ENCODE measurements at regions not wholly inside any gene's neighbourhood (a gene's known extent, or its start where the extent isn't known, plus 50 kb on each side); places are given as distances from the start of the nearest gene placed in this dataset.

DNA sequence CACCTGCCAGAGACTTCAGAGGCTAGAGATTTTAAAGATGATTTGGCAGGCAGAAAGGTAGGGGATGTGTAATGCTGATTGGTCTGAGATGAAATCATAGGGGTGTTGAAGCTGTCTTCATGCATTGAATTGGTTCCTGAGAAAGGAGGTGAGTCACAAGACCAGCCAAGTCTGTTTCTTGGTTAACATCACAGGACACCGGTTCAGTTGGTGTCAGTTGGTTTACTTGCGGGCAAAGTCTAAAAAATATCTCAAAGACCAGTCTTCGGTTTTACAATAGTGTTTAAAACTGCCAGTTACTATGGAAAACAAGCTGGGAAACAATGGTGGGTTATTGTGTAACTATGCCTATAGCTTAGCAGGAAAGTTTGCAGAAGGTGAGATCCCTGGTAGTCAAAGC, 305.9 kb downstream of the BARHL2 start:
- no peak for ATAC-seq (replicated peaks in 6 of 8)
- Histone ChIP-seq H3K27ac (no peak overlapping the region), H3K4me1 (replicated peaks in 1 of 2) (no peaks in the 10 kb centered on the region), H3K4me3 (no peak overlapping the region)
- in situ Hi-C loops (cut with MboI; ENCODE audit: low pct_unique_long_range_greater_than_20kb in 2 of 9, low sequenced_read_pairs in 9 of 9, unreplicated experiment in 9 of 9), result no loop called here
- 17 to 100% (median 76%) methylated on average over 1 to 3 of the region's 3 CpGs; no CpG with 5 or more reads in 1 of the 10 experiments for WGBS, 10 experiments

DNA sequence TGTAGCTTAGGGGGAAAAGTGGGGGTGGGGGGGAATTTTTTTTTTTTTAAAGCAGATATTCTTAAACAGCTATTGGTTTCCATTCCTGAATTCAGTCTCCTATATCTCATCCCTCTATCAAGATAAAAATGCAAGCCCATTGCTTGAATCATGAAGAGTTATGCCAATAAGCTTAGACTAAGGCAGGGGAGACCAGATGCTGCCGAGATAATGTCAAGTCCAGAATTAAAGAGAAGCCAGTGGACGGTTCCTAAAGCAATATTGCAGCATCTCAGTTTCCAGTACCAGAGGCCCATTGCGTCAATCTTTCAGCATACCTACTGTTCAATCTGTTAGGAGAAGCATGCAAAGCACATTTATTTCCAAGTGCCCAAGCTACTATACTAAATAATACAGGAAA, 309.4 kb downstream of the BARHL2 start:
- ATAC-seq (replicated peaks in 6 of 8), result no peak
- no peak overlapping the region for H3K27ac ChIP-seq
- in situ Hi-C loops (cut with MboI; ENCODE audit: low pct_unique_long_range_greater_than_20kb in 2 of 9, low sequenced_read_pairs in 9 of 9, unreplicated experiment in 9 of 9), result no loop called here
- H3K4me3 ChIP-seq, result no peak overlapping the region
- 14 to 100% (median 88%) methylated on average over 1 to 3 of the region's 3 CpGs; no CpG with 5 or more reads in 1 of the 10 experiments for WGBS, 10 experiments
- peaks cover 3% of the 10 kb centered on the region in 2 donors for H3K4me1 ChIP-seq (replicated peaks in 1 of 2)

DNA sequence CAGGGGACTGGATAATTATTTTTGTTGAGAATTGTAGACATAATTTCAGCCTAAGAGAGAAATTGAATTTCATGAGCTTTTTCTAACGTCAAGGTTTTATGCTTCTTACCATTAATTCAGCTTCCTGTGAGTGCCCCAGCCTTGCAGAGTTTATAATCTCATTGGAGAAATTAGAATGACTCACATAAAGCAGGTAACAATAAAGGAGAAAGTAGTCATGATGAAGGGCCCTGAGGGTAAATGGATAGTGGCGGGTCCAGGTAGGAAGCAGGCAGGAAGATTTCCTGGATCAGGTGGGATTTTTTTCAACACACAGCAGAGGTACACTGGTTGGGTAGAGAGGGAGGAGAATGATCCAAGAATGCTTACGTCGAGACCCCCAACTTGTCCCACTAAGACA, 311.4 kb downstream of the BARHL2 start:
- no peak overlapping the region for H3K4me3 ChIP-seq
- H3K4me1 ChIP-seq (replicated peaks in 1 of 2), result peaks cover 3 to 5% of the 10 kb centered on the region in 2 donors
- H3K27ac ChIP-seq, result no peak overlapping the region
- in situ Hi-C loops (cut with MboI; ENCODE audit: low pct_unique_long_range_greater_than_20kb in 2 of 9, low sequenced_read_pairs in 9 of 9, unreplicated experiment in 9 of 9), result no loop called here
- ATAC-seq (replicated peaks in 6 of 8), result no peak
- WGBS, 10 experiments, result 22 to 100% (median 87%) methylated on average over 1 to 4 of the region's 4 CpGs

DNA sequence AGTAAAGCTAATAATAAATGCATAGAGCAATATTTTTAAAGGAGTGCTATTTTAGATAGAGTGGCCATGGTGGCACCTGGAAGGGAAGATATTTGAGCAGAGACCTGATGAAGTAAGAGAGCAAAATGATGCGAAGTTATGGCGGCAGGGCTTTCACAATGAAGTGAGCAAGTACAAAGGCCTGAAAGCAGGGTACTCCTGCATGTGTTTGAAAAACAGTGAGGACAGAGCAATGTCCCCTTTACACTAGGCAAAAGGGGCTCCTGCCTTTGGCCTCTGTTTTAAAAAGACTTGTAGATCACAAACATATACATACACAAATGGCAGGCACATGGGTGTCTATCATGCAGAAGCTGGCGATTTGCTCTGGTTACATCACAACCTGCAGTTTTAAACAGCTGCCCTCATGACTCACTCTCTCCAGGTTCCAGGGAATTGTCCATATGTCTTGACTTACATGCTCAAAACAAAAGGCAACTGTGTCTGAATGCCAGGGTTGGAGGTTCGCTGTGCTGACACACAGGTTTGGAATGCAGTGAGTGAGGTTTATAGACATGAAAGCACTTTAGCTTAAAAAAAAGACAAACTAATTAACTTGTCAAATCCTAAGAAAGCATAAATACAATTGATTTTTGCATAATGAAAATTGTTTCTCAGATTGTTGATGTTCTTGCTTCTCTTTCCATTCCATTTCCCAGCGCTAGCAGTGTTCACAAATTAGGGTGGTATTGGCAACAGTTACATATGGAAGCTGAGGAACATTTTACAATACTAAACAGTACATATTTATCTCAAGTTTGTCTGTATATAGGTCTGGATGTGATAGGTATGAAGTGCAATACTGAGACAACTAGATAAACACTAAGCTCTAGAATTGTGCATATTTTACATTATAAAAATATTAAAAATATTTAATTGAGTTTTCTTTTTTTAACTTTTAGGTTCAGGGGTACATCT, 313.9 kb downstream of the BARHL2 start:
- Histone ChIP-seq H3K27ac (peak overlapping the region; percentile 23 to 28), H3K4me3 (no peak overlapping the region), H3K4me1 (replicated peaks in 1 of 2) (peaks cover 3 to 5% of the 10 kb centered on the region in 2 donors)
- in situ Hi-C loops (cut with MboI; ENCODE audit: low pct_unique_long_range_greater_than_20kb in 2 of 9, low sequenced_read_pairs in 9 of 9, unreplicated experiment in 9 of 9), result no loop called here
- ATAC-seq (replicated peaks in 6 of 8), result peak; percentile 97 to 99 (median 98)
- 7 to 90% (median 42%) methylated on average over 1 to 5 of the region's 5 CpGs for WGBS, 10 experiments

DNA sequence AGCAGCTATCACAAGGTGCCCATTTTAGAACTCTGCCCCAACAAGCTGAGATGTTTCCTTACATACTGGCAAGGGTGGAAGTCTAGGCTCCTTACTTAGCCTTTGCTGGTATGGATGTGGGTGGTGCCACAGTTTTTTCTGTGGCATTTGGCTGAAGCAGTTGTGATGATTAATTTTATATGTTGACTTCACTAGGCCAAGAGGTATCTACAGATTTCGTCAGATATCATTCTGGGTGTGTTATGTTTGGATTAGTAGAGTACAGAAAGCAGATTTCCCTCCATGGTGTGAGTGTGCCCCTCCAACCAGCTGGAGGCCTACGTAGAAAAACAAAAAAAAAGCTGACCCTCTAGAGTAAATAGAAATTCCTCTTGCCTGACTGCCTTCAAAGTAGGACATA, 317.0 kb downstream of the BARHL2 start:
- WGBS, 10 experiments, result 20 to 92% (median 79%) methylated on average over 1 to 2 of the region's 2 CpGs; no CpG with 5 or more reads in 3 of the 10 experiments
- H3K27ac ChIP-seq, result no peak overlapping the region
- H3K4me1 ChIP-seq (replicated peaks in 1 of 2), result peaks cover 3 to 5% of the 10 kb centered on the region in 2 donors
- in situ Hi-C loops (cut with MboI; ENCODE audit: low pct_unique_long_range_greater_than_20kb in 2 of 9, low sequenced_read_pairs in 9 of 9, unreplicated experiment in 9 of 9), result no loop called here
- no peak overlapping the region for H3K4me3 ChIP-seq
- ATAC-seq (replicated peaks in 6 of 8), result no peak

DNA sequence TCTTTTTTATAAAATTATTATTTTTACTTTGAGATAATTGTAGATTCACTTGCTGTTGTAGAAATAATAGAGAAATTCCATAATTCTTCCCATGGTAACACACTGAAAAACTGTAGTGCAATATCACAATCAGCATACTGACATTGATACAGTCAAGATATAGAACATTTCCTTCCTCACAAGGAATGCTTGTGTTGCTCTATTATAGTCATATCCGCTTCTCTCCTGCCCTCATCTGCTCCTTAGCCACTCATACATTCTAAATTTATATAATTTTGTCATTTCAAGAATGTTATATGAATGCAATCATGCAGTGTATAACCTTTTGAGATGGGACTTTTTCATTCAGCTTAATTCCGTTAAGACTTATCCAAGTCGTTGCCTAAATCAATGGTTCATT, 320.2 kb downstream of the BARHL2 start:
- WGBS, 10 experiments, result 10 to 96% (median 84%) methylated on average over 2 to 3 of the region's 3 CpGs
- Histone ChIP-seq H3K4me3 (no peak overlapping the region), H3K4me1 (replicated peaks in 1 of 2) (no peaks in the 10 kb centered on the region), H3K27ac (no peak overlapping the region)
- no peak for ATAC-seq (replicated peaks in 6 of 8)
- in situ Hi-C loops (cut with MboI; ENCODE audit: low pct_unique_long_range_greater_than_20kb in 2 of 9, low sequenced_read_pairs in 9 of 9, unreplicated experiment in 9 of 9), result no loop called here

DNA sequence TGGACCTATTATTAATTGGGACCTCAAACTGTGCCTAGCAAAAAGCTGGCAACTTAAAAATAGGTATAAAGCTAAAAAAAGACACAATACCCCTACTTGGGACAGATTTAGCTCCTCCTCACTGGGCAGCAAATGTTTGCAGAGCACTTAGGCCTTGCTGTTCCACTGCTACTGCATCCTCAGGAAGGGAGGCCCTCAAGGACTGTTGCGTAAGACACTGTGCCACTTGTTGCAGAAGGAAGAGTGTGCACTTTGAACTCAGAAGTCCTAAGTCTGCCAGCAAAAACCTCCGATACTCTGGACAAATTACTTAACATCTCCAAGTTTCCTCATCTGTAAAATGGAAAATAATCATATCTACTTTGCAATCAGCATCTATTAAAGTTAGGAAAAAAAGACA, 322.9 kb downstream of the BARHL2 start:
- no peaks in the 10 kb centered on the region for H3K4me1 ChIP-seq (replicated peaks in 1 of 2)
- 17 to 100% (median 91%) methylated on average over 1 to 2 of the region's 2 CpGs; no CpG with 5 or more reads in 3 of the 10 experiments for WGBS, 10 experiments
- in situ Hi-C loops (cut with MboI; ENCODE audit: low pct_unique_long_range_greater_than_20kb in 2 of 9, low sequenced_read_pairs in 9 of 9, unreplicated experiment in 9 of 9), result no loop called here
- no peak for ATAC-seq (replicated peaks in 6 of 8)
- no peak overlapping the region for H3K4me3 ChIP-seq
- no peak overlapping the region for H3K27ac ChIP-seq

DNA sequence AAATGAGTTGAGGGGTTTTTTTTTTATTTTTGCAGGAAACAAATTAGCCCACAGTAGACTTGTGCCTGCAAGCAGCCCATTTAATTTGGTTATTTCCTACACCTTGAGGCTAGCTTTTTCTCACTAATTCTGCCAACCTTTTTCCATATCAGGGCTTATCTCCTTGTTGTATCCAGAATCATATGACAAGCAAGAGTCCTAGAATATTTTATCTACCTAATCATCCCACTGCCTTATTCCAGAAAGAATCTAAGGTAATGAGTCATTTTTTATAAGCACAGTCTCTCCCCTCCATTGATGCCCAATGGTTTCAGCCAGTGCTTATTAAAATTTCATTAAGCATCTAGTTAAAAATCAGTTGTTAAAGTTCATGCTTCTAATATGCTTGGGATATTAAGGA, 324.1 kb downstream of the BARHL2 start:
- in situ Hi-C loops (cut with MboI; ENCODE audit: low pct_unique_long_range_greater_than_20kb in 2 of 9, low sequenced_read_pairs in 9 of 9, unreplicated experiment in 9 of 9), result no loop called here
- H3K4me3 ChIP-seq, result no peak overlapping the region
- H3K27ac ChIP-seq, result no peak overlapping the region
- ATAC-seq (replicated peaks in 6 of 8), result no peak
- peaks cover 1 to 3% of the 10 kb centered on the region in 2 donors for H3K4me1 ChIP-seq (replicated peaks in 1 of 2)

DNA sequence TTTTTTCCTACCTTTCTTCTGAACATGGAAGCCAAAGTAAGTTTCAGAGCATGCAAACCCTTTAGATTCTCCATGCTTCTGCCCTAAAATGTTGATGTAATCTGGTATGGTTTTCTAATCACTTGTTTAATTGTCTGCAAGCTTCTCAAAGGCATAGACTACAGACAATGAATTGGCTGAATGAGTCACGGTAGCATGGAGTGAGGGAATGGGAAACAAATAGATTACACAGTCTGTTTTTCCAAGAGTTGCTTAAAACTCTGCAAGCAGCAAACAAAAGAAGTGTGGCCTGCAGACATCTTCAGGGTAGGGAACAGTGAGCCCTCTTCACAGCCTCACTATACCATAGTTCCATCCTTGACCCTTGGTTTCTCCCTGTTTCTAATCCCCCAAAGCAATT, 326.0 kb downstream of the BARHL2 start:
- ATAC-seq (replicated peaks in 6 of 8), result peak in 5 of 8 experiments; percentile 60 to 77 (median 74)
- Histone ChIP-seq H3K4me3 (no peak overlapping the region), H3K4me1 (replicated peaks in 1 of 2) (peaks cover 10 to 20% of the 10 kb centered on the region in 2 donors), H3K27ac (no peak overlapping the region)
- 0 to 50% (median 40%) methylated on average over 1 of the region's 1 CpG; no CpG with 5 or more reads in 5 of the 10 experiments for WGBS, 10 experiments
- in situ Hi-C loops (cut with MboI; ENCODE audit: low pct_unique_long_range_greater_than_20kb in 2 of 9, low sequenced_read_pairs in 9 of 9, unreplicated experiment in 9 of 9), result no loop called here

DNA sequence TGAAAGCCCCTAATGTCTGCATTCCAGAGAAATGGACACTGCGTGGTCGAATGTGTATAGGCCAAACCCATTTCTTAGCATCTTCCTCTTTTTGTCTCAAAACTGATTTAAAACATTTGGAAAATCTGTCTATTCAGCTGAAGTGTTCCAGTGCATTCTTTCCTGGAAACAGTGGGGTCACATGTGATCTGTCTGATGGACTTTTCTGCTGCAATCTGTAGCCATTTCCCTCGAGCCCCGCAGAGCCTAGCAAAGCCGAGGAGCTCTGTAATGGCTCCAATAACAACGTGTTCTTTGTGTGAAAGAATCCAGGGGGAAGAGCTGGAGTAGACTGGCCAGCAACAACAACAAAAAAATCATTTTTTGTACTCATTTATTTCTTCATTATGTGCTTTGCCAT, 329.3 kb downstream of the BARHL2 start:
- peak in 5 of 8 experiments; percentile 12 to 42 (median 34) for ATAC-seq (replicated peaks in 6 of 8)
- Histone ChIP-seq H3K4me3 (no peak overlapping the region), H3K27ac (peak overlapping the region in 1 of 2 donors; percentile 1), H3K4me1 (replicated peaks in 1 of 2) (peaks cover 13 to 39% of the 10 kb centered on the region in 2 donors)
- in situ Hi-C loops (cut with MboI; ENCODE audit: low pct_unique_long_range_greater_than_20kb in 2 of 9, low sequenced_read_pairs in 9 of 9, unreplicated experiment in 9 of 9), result no loop called here
- WGBS, 10 experiments, result 14 to 82% (median 44%) methylated on average over 1 to 6 of the region's 6 CpGs

DNA sequence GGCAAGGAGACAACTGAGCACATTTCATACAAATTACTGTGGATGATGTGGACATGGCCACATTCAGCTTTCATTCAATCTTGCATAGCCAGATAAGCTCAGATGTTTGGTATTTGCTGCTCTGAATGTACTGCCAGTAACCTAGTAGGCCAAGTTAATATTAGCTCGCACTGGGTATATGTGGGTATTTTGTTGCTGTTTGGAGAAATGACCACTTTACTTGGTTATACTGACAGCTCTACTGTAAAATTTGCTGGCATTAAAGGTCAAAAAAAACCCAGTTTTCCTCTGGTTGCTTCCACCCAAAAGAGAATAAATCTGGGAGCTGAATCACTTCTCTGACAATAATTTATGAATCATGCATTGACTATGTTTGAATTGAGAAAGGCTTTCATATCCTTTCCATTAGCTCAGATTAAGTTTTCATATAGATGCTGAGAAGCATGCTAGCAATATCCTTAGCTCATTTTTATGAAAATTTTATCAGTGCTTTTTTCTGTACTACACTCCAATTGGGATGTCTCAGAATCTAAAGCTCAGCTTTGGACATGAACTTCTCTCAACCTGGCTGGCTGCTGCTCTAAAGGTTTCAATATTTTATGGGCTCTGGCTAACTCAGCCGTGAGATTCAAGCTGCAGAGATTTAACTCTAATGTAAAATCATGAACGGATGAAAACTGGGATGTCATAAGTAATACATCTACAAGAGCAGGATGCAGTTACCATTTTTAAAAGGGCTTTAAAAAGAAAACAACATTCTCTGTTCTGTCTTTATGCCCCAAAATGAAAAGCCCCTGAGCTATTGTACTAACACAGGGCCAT, 330.0 kb downstream of the BARHL2 start:
- Histone ChIP-seq H3K27ac (peak overlapping the region in 1 of 2 donors; percentile 1), H3K4me1 (replicated peaks in 1 of 2) (peaks cover 13 to 42% of the 10 kb centered on the region in 2 donors), H3K4me3 (no peak overlapping the region)
- 17 to 87% (median 55%) methylated on average over 2 to 3 of the region's 3 CpGs for WGBS, 10 experiments
- ATAC-seq (replicated peaks in 6 of 8), result peak in 6 of 8 experiments; percentile 6 to 80 (median 40)
- in situ Hi-C loops (cut with MboI; ENCODE audit: low pct_unique_long_range_greater_than_20kb in 2 of 9, low sequenced_read_pairs in 9 of 9, unreplicated experiment in 9 of 9), result no loop called here

DNA sequence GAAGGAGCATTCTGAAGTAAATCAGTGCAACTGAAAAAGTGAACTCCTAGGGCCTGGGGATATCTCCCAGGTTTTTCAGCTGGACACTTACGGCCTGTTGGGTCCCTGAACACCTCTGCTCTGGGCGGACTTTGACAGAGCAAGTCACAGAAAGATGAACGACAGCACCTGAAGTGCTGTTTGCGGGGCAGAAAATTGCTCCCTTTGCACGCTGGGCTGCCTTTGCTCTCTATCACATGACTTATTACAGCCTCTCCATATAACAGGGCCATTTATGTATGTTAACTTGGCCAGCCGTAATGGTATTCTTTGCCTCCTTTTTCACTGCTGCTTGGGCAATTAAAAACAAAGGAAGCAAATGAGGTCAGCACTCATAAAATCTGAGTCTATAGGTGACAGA, 332.9 kb downstream of the BARHL2 start:
- Histone ChIP-seq H3K4me3 (no peak overlapping the region), H3K27ac (peak overlapping the region in 1 of 2 donors; percentile 18), H3K4me1 (replicated peaks in 1 of 2) (peaks cover 13 to 48% of the 10 kb centered on the region in 2 donors)
- 24 to 86% (median 40%) methylated on average over 1 to 6 of the region's 6 CpGs; no CpG with 5 or more reads in 1 of the 10 experiments for WGBS, 10 experiments
- in situ Hi-C loops (cut with MboI; ENCODE audit: low pct_unique_long_range_greater_than_20kb in 2 of 9, low sequenced_read_pairs in 9 of 9, unreplicated experiment in 9 of 9), result no loop called here
- peak in 5 of 8 experiments; percentile 72 to 92 (median 91) for ATAC-seq (replicated peaks in 6 of 8)

DNA sequence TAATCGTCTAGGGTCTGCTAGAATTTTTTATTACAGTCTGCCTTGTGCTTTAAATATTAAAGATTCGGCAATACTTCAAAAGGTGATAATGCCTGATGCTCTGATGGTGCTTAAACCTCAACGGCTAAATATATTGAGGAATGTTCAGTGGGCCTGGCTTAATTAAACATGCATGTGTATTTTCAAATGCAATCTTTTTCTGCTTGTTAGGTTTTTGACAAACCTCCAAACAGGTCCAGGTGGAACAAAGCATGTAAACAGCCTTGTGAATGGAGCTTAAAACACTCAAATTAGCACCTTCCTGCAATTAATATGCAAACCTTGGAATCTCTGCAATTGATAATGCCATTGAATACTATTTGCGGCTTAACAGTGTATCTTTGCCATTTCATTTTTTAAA, 334.9 kb downstream of the BARHL2 start:
- ATAC-seq (replicated peaks in 6 of 8), result no peak
- 6 to 92% (median 76%) methylated on average over 2 to 4 of the region's 4 CpGs; no CpG with 5 or more reads in 1 of the 10 experiments for whole genome bisulfite sequencing, 10 experiments
- peaks cover 3 to 36% of the 10 kb centered on the region in 2 donors for H3K4me1 ChIP-seq (replicated peaks in 1 of 2)
- no peak overlapping the region for H3K4me3 ChIP-seq
- in situ Hi-C loops (cut with MboI; ENCODE audit: low pct_unique_long_range_greater_than_20kb in 2 of 9, low sequenced_read_pairs in 9 of 9, unreplicated experiment in 9 of 9), result no loop called here
- H3K27ac ChIP-seq, result no peak overlapping the region

Data from motor neuron (in vitro differentiated cells).